HepG2 (cell line): ENCODE measurements at regions not wholly inside any gene's neighbourhood (a gene's known extent, or its start where the extent isn't known, plus 50 kb on each side); places are given as distances from the start of the nearest gene placed in this dataset.

Experiments
- ATF2 ChIP-seq: sonication (generic); formaldehyde crosslinking; IDR thresholded peaks from 2 replicates; pipeline ENCODE4 v1.4.0; 2020; ENCODE audit warnings: missing genetic modification reagents
- POLR2A ChIP-seq, 2 experiments: IDR thresholded peaks; 2 replicates each; pipeline ENCODE4 v1.6.1; 2011; ENCODE audit warnings: low read depth in 2 of 2, low read length in 2 of 2, mild to moderate bottlenecking in 1 of 2, moderate library complexity in 1 of 2; ENCODE audit not compliant: insufficient read depth in 1 of 2

- TF ChIP-seq POLR2A (IDR thresholded peaks at IDR 0.05; ENCODE audit: insufficient read depth in 1 of 2, low read depth in 2 of 2, low read length in 2 of 2), result no peak
- no peak for TF ChIP-seq ATF2 (CRISPR knock-in tag)
Measured at GRCh38 chr7:115864082-115864481, 166.5 kb downstream of the TFEC start.
